Astrocyte of the spinal cord (primary cell): ENCODE measurements at regions not wholly inside any gene's neighbourhood (a gene's known extent, or its start where the extent isn't known, plus 50 kb on each side); places are given as distances from the start of the nearest gene placed in this dataset.
"Not testable (repeated sequence)": the region's sequence is repeated elsewhere in the genome, so short reads cannot be mapped to it uniquely, and the experiment has no call there.

Experiments
- DNase-seq: peaks from one replicate; pipeline ENCODE4 v3.0.0; 2011; ENCODE audit warnings: low read depth, low spot score
- H3K4me3 ChIP-seq: 2 replicates; pipeline ENCODE4 v1.5.1; 2011; ENCODE audit warnings: low read depth, mild to moderate bottlenecking, low read length, moderate library complexity
- in situ Hi-C: cut with HindIII; loops from 2 replicates; pipeline ENCODE4 v1.10.0; 2017; ENCODE audit warnings: low sequenced_read_pairs
- TF ChIP-seq, protein P1 (sequence below): IDR thresholded peaks from 2 replicates; pipeline ENCODE4 v1.5.1; 2012; ENCODE audit warnings: low read depth, mild to moderate bottlenecking, low read length, inconsistent platforms

GRCh38 chrX:22577181-22577580 is 304.5 kb downstream of the CBLL2 start:
- DNase-seq = peak; percentile 65
- in situ Hi-C loops = no loop called here

DNA sequence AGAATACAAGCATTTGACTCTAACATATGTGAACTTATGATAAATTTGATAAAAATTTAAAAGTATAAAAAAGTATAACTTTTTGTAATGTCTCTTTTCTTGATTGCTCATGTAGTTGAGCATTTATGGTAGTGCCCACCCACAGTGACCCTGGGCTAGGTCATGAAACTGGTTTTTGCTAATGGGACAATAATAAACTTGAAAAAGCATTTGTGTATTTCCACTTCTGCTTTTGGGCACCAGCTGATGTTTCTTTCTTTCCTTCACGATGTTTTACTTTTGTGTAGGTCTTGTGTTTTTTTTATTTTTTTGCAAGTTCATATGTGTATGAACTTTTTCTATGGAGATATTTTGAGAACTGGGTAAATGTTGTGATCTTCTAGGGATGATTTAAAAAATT is 313.1 kb downstream of the CBLL2 start:
- DNase-seq = no peak
- in situ Hi-C loops = no loop called here
- TF ChIP-seq, protein P1, sequence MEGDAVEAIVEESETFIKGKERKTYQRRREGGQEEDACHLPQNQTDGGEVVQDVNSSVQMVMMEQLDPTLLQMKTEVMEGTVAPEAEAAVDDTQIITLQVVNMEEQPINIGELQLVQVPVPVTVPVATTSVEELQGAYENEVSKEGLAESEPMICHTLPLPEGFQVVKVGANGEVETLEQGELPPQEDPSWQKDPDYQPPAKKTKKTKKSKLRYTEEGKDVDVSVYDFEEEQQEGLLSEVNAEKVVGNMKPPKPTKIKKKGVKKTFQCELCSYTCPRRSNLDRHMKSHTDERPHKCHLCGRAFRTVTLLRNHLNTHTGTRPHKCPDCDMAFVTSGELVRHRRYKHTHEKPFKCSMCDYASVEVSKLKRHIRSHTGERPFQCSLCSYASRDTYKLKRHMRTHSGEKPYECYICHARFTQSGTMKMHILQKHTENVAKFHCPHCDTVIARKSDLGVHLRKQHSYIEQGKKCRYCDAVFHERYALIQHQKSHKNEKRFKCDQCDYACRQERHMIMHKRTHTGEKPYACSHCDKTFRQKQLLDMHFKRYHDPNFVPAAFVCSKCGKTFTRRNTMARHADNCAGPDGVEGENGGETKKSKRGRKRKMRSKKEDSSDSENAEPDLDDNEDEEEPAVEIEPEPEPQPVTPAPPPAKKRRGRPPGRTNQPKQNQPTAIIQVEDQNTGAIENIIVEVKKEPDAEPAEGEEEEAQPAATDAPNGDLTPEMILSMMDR = no peak
- no peak overlapping the region for H3K4me3 ChIP-seq

More at GRCh38 chrX:22577181-22577580, 304.5 kb downstream of the CBLL2 start:
- H3K4me3 ChIP-seq = no peak overlapping the region
- TF ChIP-seq, protein P1 = no peak

- in situ Hi-C loops = no loop called here
- no peak for DNase-seq
- TF ChIP-seq, protein P1 = no peak
- no peak overlapping the region for H3K4me3 ChIP-seq
These were observed 317.1 kb downstream of the CBLL2 start for GRCh38 chrX:22589845-22590244.

GRCh38 chrX:22594766-22595165 is 322.1 kb downstream of the CBLL2 start:
- no peak overlapping the region for H3K4me3 ChIP-seq
- TF ChIP-seq, protein P1 = no peak
- in situ Hi-C loops = no loop called here
- DNase-seq = no peak

DNA sequence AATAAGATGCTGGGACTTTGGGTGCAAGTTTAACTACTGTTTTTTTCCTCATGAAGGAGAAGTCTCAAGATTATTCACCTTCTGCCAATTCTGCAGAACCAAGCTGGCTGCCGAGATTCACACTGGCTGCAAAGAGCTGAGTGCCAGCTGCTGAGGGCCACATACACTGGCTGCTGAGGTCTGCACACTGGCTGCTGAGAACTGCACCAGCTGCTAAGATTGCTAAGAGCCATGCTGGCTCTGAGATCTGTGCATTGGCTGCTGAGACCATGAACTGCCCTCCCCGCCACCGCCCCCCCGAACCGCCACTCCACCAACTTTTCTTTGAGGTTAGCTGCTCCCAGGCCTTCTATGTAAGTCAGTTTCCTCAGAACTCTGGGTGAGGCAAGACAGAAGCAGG is 330.3 kb downstream of the CBLL2 start:
- no peak for DNase-seq

GRCh38 chrX:22609452-22609851 is 336.7 kb downstream of the CBLL2 start:
- H3K4me3 ChIP-seq, DNase-seq, in situ Hi-C loops: not testable (repeated sequence)

More for the DNA sequence above, 330.3 kb downstream of the CBLL2 start:
- H3K4me3 ChIP-seq = no peak overlapping the region
- TF ChIP-seq, protein P1 = no peak
- in situ Hi-C loops = no loop called here

GRCh38 chrX:22616867-22617266 is 344.2 kb downstream of the CBLL2 start:
- DNase-seq = no peak
- in situ Hi-C loops = no loop called here
- no peak overlapping the region for H3K4me3 ChIP-seq
- TF ChIP-seq, protein P1 = no peak
